ENCODE measurements at regions not wholly inside any gene's neighbourhood (a gene's known extent, or its start where the extent isn't known, plus 50 kb on each side); places are given as distances from the start of the nearest gene placed in this dataset.

GRCh38 chr7:63104666-63105065 lies 894.0 kb upstream of the ZNF722 start:
- TF ChIP-seq MYC (IDR thresholded peaks at IDR 0.05; ENCODE audit: low read depth, low read length), result no peak
- TF ChIP-seq, protein P1, sequence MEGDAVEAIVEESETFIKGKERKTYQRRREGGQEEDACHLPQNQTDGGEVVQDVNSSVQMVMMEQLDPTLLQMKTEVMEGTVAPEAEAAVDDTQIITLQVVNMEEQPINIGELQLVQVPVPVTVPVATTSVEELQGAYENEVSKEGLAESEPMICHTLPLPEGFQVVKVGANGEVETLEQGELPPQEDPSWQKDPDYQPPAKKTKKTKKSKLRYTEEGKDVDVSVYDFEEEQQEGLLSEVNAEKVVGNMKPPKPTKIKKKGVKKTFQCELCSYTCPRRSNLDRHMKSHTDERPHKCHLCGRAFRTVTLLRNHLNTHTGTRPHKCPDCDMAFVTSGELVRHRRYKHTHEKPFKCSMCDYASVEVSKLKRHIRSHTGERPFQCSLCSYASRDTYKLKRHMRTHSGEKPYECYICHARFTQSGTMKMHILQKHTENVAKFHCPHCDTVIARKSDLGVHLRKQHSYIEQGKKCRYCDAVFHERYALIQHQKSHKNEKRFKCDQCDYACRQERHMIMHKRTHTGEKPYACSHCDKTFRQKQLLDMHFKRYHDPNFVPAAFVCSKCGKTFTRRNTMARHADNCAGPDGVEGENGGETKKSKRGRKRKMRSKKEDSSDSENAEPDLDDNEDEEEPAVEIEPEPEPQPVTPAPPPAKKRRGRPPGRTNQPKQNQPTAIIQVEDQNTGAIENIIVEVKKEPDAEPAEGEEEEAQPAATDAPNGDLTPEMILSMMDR (IDR thresholded peaks at IDR 0.05; ENCODE audit: low read depth, low read length), result no peak
- no peak for TF ChIP-seq POLR2A (IDR thresholded peaks at IDR 0.05; ENCODE audit: extremely low read depth, insufficient read length)
